ENCODE measurements at regions not wholly inside any gene's neighbourhood (a gene's known extent, or its start where the extent isn't known, plus 50 kb on each side); places are given as distances from the start of the nearest gene placed in this dataset.

GRCh38 chr11:134476435-134477021 lies 64.5 kb upstream of the B3GAT1 start:
- no peak for TF ChIP-seq CTCF (IDR thresholded peaks at IDR 0.05)
- TF ChIP-seq POLR2A (IDR thresholded peaks at IDR 0.05) = no peak

Measured in right lobe of liver (tissue), 4 donors.